ENCODE measurements at regions not wholly inside any gene's neighbourhood (a gene's known extent, or its start where the extent isn't known, plus 50 kb on each side); places are given as distances from the start of the nearest gene placed in this dataset.
A peak's percentile ranks its signal among the peaks of the same experiment; 100 is the strongest.
"Not testable (repeated sequence)": the region's sequence is repeated elsewhere in the genome, so short reads cannot be mapped to it uniquely, and the experiment has no call there.

DNA sequence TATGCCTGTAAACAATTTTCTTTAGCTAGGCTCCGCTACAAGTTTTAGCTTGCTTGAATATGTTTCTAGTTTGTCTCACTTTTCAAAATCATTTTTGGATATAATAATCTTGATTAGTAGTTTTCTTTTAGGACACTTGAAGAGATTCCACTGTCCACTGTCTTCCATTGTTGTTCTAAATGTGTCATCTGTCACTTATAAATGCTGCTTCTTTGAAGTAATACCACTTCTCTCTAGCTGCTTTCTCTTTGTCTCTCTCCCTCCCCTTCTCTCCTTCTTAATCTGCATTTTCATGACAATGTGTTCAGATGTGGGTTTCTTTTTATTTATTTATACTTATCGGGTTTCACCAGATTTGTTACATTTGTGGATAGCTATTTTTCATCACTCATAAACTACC is 73.7 kb upstream of the DPP10 start:
- intact Hi-C loops (cut with micrococcal nuclease; ENCODE audit: unreplicated experiment): no loop called here
- in situ Hi-C loops (cut with HindIII; ENCODE audit: extremely low pct_ligation_motif_present, low pct_unique_long_range_greater_than_20kb): no loop called here
- ChIA-PET POLR2A (no interaction called here), CTCF (ENCODE audit: low intra/inter-chr PET ratio, low total read pairs) (no interaction called here)
- Histone ChIP-seq H3K4me1 (ENCODE audit: insufficient read depth, low read length) (no peaks in the 10 kb centered on the region), H3K9ac (ENCODE audit: insufficient read depth, low read depth, low read length) (no peak overlapping the region), H3K27me3 (ENCODE audit: control insufficient read depth in 1 of 2, insufficient read depth in 2 of 2, low read length in 2 of 2) (no peaks in the 10 kb centered on the region), H3K79me2 (ENCODE audit: insufficient read depth, low read length) (no peaks in the 10 kb centered on the region), H4K20me1 (ENCODE audit: insufficient read depth, low read length) (no peaks in the 10 kb centered on the region), H3K9me3 (ENCODE audit: low read length) (peaks cover 37% of the 10 kb centered on the region), H2AFZ (ENCODE audit: low read length) (no peak overlapping the region), H3K4me2 (ENCODE audit: low read depth, low read length) (no peak overlapping the region), H3K36me3 (replicated peaks in 1 of 2; ENCODE audit: control insufficient read depth in 1 of 2, insufficient read depth in 2 of 2, low read length in 2 of 2) (no peaks in the 10 kb centered on the region), H3K27ac (ENCODE audit: extremely low read length, insufficient read depth, low read length) (no peak overlapping the region), H3K4me3 (replicated peaks in 1 of 3; ENCODE audit: insufficient read depth in 1 of 3, low read depth in 2 of 3, low read length in 3 of 3) (no peak overlapping the region)
- no peak for ATAC-seq
- no peak for DNase-seq (ENCODE audit: low spot score)
- FAIRE-seq: no peak
- WGBS (ENCODE audit: low lambda C conversion rate): 4% methylated on average over 2 of the region's 2 CpGs
- TF ChIP-seq SIN3A (IDR thresholded peaks at IDR 0.05; ENCODE audit: borderline replicate concordance, low read depth, low read length) (no peak), ZNF317 (CRISPR knock-in tag; IDR thresholded peaks at IDR 0.05) (peak; percentile 100)
- TF ChIP-seq, protein P1, sequence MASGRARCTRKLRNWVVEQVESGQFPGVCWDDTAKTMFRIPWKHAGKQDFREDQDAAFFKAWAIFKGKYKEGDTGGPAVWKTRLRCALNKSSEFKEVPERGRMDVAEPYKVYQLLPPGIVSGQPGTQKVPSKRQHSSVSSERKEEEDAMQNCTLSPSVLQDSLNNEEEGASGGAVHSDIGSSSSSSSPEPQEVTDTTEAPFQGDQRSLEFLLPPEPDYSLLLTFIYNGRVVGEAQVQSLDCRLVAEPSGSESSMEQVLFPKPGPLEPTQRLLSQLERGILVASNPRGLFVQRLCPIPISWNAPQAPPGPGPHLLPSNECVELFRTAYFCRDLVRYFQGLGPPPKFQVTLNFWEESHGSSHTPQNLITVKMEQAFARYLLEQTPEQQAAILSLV (CRISPR knock-in tag; IDR thresholded peaks at IDR 0.05; ENCODE audit: borderline replicate concordance): no peak
- no TSS peak for BruUV-seq (replicated peaks)

DNA sequence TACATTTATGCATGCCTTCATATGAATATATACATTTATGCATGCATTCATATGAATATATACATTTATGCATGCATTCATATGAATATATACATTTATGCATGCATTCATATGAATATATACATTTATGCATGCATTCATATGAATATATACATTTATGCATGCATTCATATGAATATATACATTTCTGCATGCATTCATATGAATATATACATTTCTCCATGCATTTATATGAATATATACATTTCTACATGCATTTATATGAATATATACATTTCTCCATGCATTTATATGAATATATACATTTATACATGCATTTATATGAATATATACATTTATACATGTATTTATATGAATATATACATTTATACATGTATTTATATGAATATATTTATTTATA is 70.7 kb upstream of the DPP10 start:
- H3K36me3 ChIP-seq (replicated peaks in 1 of 2; ENCODE audit: control insufficient read depth in 1 of 2, insufficient read depth in 2 of 2, low read length in 2 of 2); POLR2A ChIA-PET; H3K4me1 ChIP-seq (ENCODE audit: insufficient read depth, low read length); ATAC-seq; BruUV-seq (replicated peaks); H3K4me3 ChIP-seq (replicated peaks in 1 of 3; ENCODE audit: insufficient read depth in 1 of 3, low read depth in 2 of 3, low read length in 3 of 3); in situ Hi-C loops (cut with HindIII; ENCODE audit: extremely low pct_ligation_motif_present, low pct_unique_long_range_greater_than_20kb); H2AFZ ChIP-seq (ENCODE audit: low read length); H3K27me3 ChIP-seq (ENCODE audit: control insufficient read depth in 1 of 2, insufficient read depth in 2 of 2, low read length in 2 of 2); H3K4me2 ChIP-seq (ENCODE audit: low read depth, low read length); DNase-seq (ENCODE audit: low spot score); H4K20me1 ChIP-seq (ENCODE audit: insufficient read depth, low read length); FAIRE-seq; CTCF ChIA-PET (ENCODE audit: low intra/inter-chr PET ratio, low total read pairs); H3K27ac ChIP-seq (ENCODE audit: extremely low read length, insufficient read depth, low read length); H3K9ac ChIP-seq (ENCODE audit: insufficient read depth, low read depth, low read length); H3K79me2 ChIP-seq (ENCODE audit: insufficient read depth, low read length): not testable (repeated sequence)
- H3K9me3 ChIP-seq (ENCODE audit: low read length): peaks cover 37% of the 10 kb centered on the region
- intact Hi-C loops (cut with micrococcal nuclease; ENCODE audit: unreplicated experiment): loop anchor here (5.0 kb wide), 1 partner anchor 601 kb away; no protein-coding TSS in a partner anchor
